ENCODE measurements at regions not wholly inside any gene's neighbourhood (a gene's known extent, or its start where the extent isn't known, plus 50 kb on each side); places are given as distances from the start of the nearest gene placed in this dataset.

GRCh38 chr6:105594821-105595220, 191.9 kb upstream of the PREP start:
- Mint-ChIP-seq H3K4me1 (ENCODE audit: low read depth) (peaks cover 46% of the 10 kb centered on the region), H3K4me3 (ENCODE audit: unreplicated experiment) (no peak overlapping the region), H3K9me3 (ENCODE audit: low read depth) (no peaks in the 10 kb centered on the region), H3K27ac (ENCODE audit: unreplicated experiment) (no peak overlapping the region), H3K27me3 (ENCODE audit: low read depth) (no peaks in the 10 kb centered on the region), H3K36me3 (ENCODE audit: low read depth) (no peaks in the 10 kb centered on the region)
- DNase-seq (ENCODE audit: low spot score) = no peak
- TF ChIP-seq CTCF (IDR thresholded peaks at IDR 0.05) = no peak

- DNase-seq (ENCODE audit: low spot score) = no peak
- no peaks in the 10 kb centered on the region for H3K27me3 Mint-ChIP-seq (ENCODE audit: low read depth)
- no peaks in the 10 kb centered on the region for H3K36me3 Mint-ChIP-seq (ENCODE audit: low read depth)
- peaks cover 42% of the 10 kb centered on the region for H3K4me1 Mint-ChIP-seq (ENCODE audit: low read depth)
- H3K9me3 Mint-ChIP-seq (ENCODE audit: low read depth) = no peaks in the 10 kb centered on the region
- no peak overlapping the region for H3K4me3 Mint-ChIP-seq (ENCODE audit: unreplicated experiment)
- TF ChIP-seq CTCF (IDR thresholded peaks at IDR 0.05) = no peak
- H3K27ac Mint-ChIP-seq (ENCODE audit: unreplicated experiment) = no peak overlapping the region
Observed at GRCh38 chr6:105593805-105594671, 191.2 kb upstream of the PREP start.

GRCh38 chr6:105593056-105593690, 190.3 kb upstream of the PREP start:
- DNase-seq (ENCODE audit: low spot score) = no peak
- Mint-ChIP-seq H3K9me3 (ENCODE audit: low read depth) (no peaks in the 10 kb centered on the region), H3K36me3 (ENCODE audit: low read depth) (no peaks in the 10 kb centered on the region), H3K27me3 (ENCODE audit: low read depth) (no peaks in the 10 kb centered on the region), H3K27ac (ENCODE audit: unreplicated experiment) (peak overlapping the region; percentile 38), H3K4me3 (ENCODE audit: unreplicated experiment) (no peak overlapping the region), H3K4me1 (ENCODE audit: low read depth) (peaks cover 42% of the 10 kb centered on the region)
- TF ChIP-seq CTCF (IDR thresholded peaks at IDR 0.05) = no peak

- Mint-ChIP-seq H3K27me3 (ENCODE audit: low read depth) (no peaks in the 10 kb centered on the region), H3K36me3 (ENCODE audit: low read depth) (no peaks in the 10 kb centered on the region), H3K27ac (ENCODE audit: unreplicated experiment) (no peak overlapping the region), H3K9me3 (ENCODE audit: low read depth) (no peaks in the 10 kb centered on the region), H3K4me3 (ENCODE audit: unreplicated experiment) (no peak overlapping the region), H3K4me1 (ENCODE audit: low read depth) (peaks cover 45% of the 10 kb centered on the region)
- DNase-seq (ENCODE audit: low spot score) = no peak
- TF ChIP-seq CTCF (IDR thresholded peaks at IDR 0.05) = no peak
Observed at GRCh38 chr6:105592329-105592728, 189.4 kb upstream of the PREP start.

- H3K9me3 Mint-ChIP-seq (ENCODE audit: low read depth) = no peaks in the 10 kb centered on the region
- no peak overlapping the region for H3K4me3 Mint-ChIP-seq (ENCODE audit: unreplicated experiment)
- peaks cover 45% of the 10 kb centered on the region for H3K4me1 Mint-ChIP-seq (ENCODE audit: low read depth)
- DNase-seq (ENCODE audit: low spot score) = no peak
- no peak for TF ChIP-seq CTCF (IDR thresholded peaks at IDR 0.05)
- H3K27ac Mint-ChIP-seq (ENCODE audit: unreplicated experiment) = no peak overlapping the region
- no peaks in the 10 kb centered on the region for H3K27me3 Mint-ChIP-seq (ENCODE audit: low read depth)
- no peaks in the 10 kb centered on the region for H3K36me3 Mint-ChIP-seq (ENCODE audit: low read depth)
Observed at GRCh38 chr6:105591053-105591452, 188.2 kb upstream of the PREP start.
